Omental fat pad (tissue), 3 donors: ENCODE measurements at regions not wholly inside any gene's neighbourhood (a gene's known extent, or its start where the extent isn't known, plus 50 kb on each side); places are given as distances from the start of the nearest gene placed in this dataset.

ENCODE experiments used
- ATAC-seq: fragments of 150-250 bp; one replicate; pipeline ENCODE4 v1.9.1; 2016; ENCODE audit warnings: mild to moderate bottlenecking, moderate library complexity; ENCODE audit not compliant: low FRiP score
- DNase-seq: peaks from one replicate; pipeline ENCODE4 v3.0.0-alpha.2; 2019; ENCODE audit warnings: low spot score
- TF ChIP-seq, protein P1 (sequence below), 3 donors: fragments of 450-650 bp; IDR thresholded peaks; one replicate each; pipeline ENCODE4 v1.5.1; 2016 to 2017; ENCODE audit warnings: antibody characterized with exemption in 3 of 3, mild to moderate bottlenecking in 3 of 3, moderate library complexity in 2 of 3

DNA sequence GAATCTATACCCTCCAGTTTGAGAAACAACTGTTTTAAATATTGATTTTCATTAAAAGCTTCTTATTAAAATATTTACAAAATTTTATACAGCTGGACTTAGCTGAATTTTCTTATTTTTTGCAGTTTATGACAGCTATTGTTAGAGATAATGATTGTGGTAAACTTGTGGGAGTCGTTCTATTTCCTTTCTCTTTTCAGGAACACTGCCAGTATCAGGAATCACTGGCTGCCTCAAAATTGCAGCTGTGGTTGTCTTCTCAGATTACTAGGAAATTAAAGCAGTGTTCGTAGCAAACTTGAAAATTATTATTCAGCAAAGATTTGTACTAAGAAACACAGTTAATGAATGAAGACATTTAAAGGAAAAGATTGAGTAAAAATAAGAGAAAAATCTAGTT is 311.0 kb downstream of the CENPW start:
- TF ChIP-seq, protein P1, sequence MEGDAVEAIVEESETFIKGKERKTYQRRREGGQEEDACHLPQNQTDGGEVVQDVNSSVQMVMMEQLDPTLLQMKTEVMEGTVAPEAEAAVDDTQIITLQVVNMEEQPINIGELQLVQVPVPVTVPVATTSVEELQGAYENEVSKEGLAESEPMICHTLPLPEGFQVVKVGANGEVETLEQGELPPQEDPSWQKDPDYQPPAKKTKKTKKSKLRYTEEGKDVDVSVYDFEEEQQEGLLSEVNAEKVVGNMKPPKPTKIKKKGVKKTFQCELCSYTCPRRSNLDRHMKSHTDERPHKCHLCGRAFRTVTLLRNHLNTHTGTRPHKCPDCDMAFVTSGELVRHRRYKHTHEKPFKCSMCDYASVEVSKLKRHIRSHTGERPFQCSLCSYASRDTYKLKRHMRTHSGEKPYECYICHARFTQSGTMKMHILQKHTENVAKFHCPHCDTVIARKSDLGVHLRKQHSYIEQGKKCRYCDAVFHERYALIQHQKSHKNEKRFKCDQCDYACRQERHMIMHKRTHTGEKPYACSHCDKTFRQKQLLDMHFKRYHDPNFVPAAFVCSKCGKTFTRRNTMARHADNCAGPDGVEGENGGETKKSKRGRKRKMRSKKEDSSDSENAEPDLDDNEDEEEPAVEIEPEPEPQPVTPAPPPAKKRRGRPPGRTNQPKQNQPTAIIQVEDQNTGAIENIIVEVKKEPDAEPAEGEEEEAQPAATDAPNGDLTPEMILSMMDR (IDR thresholded peaks at IDR 0.05): no peak
- no peak for ATAC-seq
- DNase-seq: no peak

GRCh38 chr6:126657561-126658175 is 317.8 kb downstream of the CENPW start:
- TF ChIP-seq, protein P1 (IDR thresholded peaks at IDR 0.05): no peak
- no peak for ATAC-seq
- no peak for DNase-seq

DNA sequence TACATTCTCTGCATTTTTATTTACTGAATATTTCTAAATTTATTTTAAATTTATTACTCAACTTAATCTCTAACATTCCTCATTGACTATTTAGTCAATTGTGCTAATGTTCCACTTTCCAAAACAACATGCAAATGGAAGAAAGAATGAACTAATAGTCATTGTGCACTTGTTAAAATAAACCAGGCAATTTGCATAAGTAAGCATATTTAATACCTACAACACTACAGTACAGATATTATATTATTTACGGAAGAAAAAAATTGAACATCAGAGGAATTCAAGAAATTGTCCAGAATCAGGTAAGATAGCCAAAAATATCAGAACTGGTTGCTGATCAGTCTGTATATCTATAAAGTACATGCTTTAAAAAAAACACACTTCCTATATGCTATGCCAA is 320.5 kb downstream of the CENPW start:
- ATAC-seq: no peak
- TF ChIP-seq, protein P1 (IDR thresholded peaks at IDR 0.05): no peak
- DNase-seq: no peak

- DNase-seq (no peak), ATAC-seq (peak; percentile 71)
- TF ChIP-seq, protein P1 (IDR thresholded peaks at IDR 0.05): no peak
These were observed 321.7 kb downstream of the CENPW start for GRCh38 chr6:126661646-126662045.

- TF ChIP-seq, protein P1 (IDR thresholded peaks at IDR 0.05): no peak
- DNase-seq (no peak), ATAC-seq (no peak)
These were observed 323.1 kb downstream of the CENPW start for GRCh38 chr6:126662966-126663365.

- TF ChIP-seq, protein P1 (IDR thresholded peaks at IDR 0.05): no peak
- ATAC-seq (no peak), DNase-seq (no peak)
These were observed 324.4 kb downstream of the CENPW start for GRCh38 chr6:126664271-126664670.

DNA sequence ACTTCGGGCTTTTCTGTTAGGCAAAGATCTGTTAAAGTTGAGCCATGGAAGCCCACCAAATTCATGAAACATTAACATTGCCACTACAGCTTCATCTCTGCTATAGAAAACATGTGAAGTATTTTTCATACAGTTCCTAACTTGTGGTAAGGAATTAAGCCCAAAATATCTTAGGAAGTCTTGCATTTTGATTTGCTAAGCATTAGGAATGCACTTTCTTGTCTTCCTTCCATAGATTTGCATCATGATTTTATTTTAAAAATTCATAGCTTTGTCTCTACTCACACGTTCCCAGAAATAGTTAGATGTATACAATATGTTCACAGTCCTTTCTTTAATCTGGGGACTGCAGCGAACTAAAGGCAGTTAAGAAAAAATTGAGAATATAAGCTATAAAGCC is 325.6 kb downstream of the CENPW start:
- TF ChIP-seq, protein P1 (IDR thresholded peaks at IDR 0.05): no peak
- ATAC-seq (no peak), DNase-seq (no peak)
